ENCODE measurements at regions not wholly inside any gene's neighbourhood (a gene's known extent, or its start where the extent isn't known, plus 50 kb on each side); places are given as distances from the start of the nearest gene placed in this dataset.

DNA sequence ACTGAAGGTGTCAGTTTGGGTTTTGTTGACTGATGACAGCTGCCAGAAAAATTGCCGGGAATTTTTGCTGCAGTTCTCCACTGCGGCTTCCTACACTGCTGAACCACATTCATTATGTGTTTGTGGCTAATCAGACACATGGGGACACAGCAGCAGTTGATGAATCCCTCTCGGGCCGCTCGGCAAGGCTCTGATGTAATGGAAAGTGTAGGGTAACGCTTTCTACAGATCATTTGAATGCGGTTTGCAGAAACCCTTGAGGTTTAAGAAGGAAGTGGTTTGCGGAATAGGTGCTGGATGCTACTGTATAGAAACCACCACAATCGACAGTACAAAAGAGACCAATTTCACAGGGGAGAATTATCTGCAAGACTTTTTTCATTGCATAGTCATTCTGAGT lies 138.7 kb upstream of the SASH1 start:
- peaks cover 17 to 47% (median 24%) of the 10 kb centered on the region in 10 experiments for H3K4me1 ChIP-seq
- H3K9ac ChIP-seq, result no peak overlapping the region
- no peaks in the 10 kb centered on the region for H3K9me3 ChIP-seq (replicated peaks in 1 of 11)
- H4K20me1 ChIP-seq, result peaks cover 0 to 68% (median 24%) of the 10 kb centered on the region in 11 experiments; a peak in 14 of 22 replicates
- no peak overlapping the region for H3K4me3 ChIP-seq
- no peaks in the 10 kb centered on the region for H3K36me3 ChIP-seq
- H3K27ac ChIP-seq, result no peak overlapping the region
- peak overlapping the region; percentile 33 to 80 (median 64) for H3K4me2 ChIP-seq
- peaks cover 88 to 100% (median 93%) of the 10 kb centered on the region in 11 experiments for H3K27me3 ChIP-seq
- peak in 3 of 11 experiments; percentile 28 to 74 (median 60); a peak in 4 of 22 replicates for TF ChIP-seq Cebpa-rat (IDR thresholded peaks at IDR 0.05)

DNA sequence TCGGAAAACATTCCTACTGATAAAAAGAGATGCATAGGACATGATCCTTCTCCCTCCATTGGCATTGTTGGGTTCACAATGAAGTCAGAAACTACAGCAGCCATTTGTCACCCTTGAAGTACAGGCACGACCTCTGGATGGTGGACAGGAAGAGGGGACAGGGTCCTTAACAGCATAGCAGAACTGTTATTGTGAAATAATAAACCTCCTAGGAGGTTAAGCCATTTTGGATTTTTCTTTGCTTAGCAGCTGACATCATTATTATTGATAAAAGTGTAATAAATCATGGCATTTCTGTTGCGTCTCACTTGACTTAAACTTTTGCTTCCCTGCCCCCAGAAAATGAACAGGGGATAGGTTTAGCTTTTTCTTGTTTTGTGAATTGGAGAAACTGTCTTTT lies 134.3 kb upstream of the SASH1 start:
- no peaks in the 10 kb centered on the region for H3K9me3 ChIP-seq (replicated peaks in 1 of 11)
- H3K4me3 ChIP-seq, result no peak overlapping the region
- H3K36me3 ChIP-seq, result no peaks in the 10 kb centered on the region
- peaks cover 0 to 58% (median 15%) of the 10 kb centered on the region in 11 experiments; a peak in 13 of 22 replicates for H4K20me1 ChIP-seq
- H3K4me2 ChIP-seq, result no peak overlapping the region
- no peak overlapping the region for H3K9ac ChIP-seq
- peaks cover 14 to 32% (median 21%) of the 10 kb centered on the region in 10 experiments for H3K4me1 ChIP-seq
- TF ChIP-seq Cebpa-rat (IDR thresholded peaks at IDR 0.05), result peak in 1 of 11 experiments; percentile 27; a peak in 1 of 22 replicates
- peaks cover 83 to 100% (median 94%) of the 10 kb centered on the region in 11 experiments for H3K27me3 ChIP-seq
- H3K27ac ChIP-seq, result no peak overlapping the region

DNA sequence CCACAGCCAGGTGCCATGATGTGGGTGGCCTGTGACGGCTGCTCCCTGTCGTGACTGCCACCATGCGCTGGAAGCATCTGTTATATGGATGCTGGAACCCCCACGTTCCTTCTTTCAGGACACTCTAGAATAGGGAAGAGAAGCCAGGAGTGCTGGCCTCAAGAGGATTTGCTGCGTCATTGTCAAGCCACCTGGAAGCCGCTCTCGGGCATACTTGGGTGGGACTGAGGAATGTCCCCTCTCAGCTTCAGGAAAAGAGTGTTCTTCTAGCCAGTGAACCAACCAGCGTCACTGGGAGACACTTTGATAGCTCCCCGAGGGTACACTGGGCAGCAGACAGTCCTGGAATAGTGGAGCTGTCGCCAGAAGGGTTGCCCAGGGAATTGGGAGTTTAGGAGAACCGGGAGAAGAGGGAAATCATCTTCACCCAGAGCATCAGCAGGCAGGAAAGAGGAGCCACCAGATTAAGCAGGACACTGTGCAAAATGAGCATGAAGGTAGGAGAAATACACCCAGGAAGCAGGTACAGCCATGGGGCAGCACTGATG lies 130.8 kb upstream of the SASH1 start:
- no peaks in the 10 kb centered on the region for H3K9me3 ChIP-seq (replicated peaks in 1 of 11)
- H3K4me3 ChIP-seq, result no peak overlapping the region
- peaks cover 56 to 99% (median 81%) of the 10 kb centered on the region in 11 experiments for H3K27me3 ChIP-seq
- peaks cover 0 to 26% (median 0%) of the 10 kb centered on the region in 11 experiments; a peak in 10 of 22 replicates for H4K20me1 ChIP-seq
- H3K9ac ChIP-seq, result no peak overlapping the region
- H3K27ac ChIP-seq, result no peak overlapping the region
- H3K36me3 ChIP-seq, result no peaks in the 10 kb centered on the region
- peaks cover 0 to 14% (median 3%) of the 10 kb centered on the region in 10 experiments; a peak in 4 of 20 replicates for H3K4me1 ChIP-seq
- no peak for TF ChIP-seq Cebpa-rat (IDR thresholded peaks at IDR 0.05)
- H3K4me2 ChIP-seq, result peak overlapping the region in 6 of 11 experiments; percentile 5 to 23 (median 14); a peak in 6 of 22 replicates

DNA sequence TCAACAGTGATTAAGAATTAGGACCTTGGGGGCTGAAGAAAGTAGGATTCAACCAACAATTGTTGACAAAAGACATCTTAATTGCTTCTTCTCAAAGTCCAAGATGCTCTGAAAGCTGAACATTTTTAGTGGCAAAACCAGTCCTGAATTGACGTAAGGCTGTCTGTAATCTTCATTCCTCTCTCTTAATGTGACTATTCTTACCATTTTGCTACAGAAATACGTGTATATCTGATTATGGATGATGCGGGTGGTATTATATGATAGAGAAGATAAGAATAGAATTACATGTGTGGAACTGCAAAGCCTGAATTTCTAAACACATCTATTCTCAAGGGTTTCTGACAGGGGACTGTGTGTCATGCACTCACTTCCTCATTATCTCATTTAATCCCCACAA lies 130.3 kb upstream of the SASH1 start:
- Histone ChIP-seq H3K4me2 (peak overlapping the region in 7 of 11 experiments; percentile 5 to 27 (median 15); a peak in 7 of 22 replicates), H3K4me3 (no peak overlapping the region)
- TF ChIP-seq Cebpa-rat (IDR thresholded peaks at IDR 0.05), result no peak

DNA sequence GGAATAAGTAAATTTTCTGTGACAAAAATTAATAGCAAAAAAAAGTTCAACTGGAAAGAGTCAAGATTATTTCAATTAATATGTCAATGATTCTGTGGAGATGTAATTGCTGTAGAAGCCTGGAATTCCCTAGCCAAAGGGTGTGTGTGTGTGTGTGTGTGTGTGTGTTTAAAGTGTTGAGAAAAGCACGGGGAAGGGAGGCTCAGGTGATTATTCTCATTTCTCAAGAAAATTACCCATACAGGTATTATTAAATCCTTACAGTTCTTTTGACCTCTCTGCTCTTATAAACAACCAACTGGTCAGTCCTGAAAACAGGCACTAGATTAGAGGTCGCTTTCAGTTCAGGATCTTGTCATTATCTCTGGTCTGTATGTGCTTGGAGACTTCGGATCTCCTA lies 129.3 kb upstream of the SASH1 start:
- Histone ChIP-seq H3K36me3 (no peaks in the 10 kb centered on the region), H3K4me3 (no peak overlapping the region), H3K27ac (no peak overlapping the region), H3K27me3 (peaks cover 41 to 98% (median 66%) of the 10 kb centered on the region in 11 experiments), H3K9ac (no peak overlapping the region), H3K9me3 (replicated peaks in 1 of 11) (no peaks in the 10 kb centered on the region), H4K20me1 (peaks cover 0 to 15% (median 0%) of the 10 kb centered on the region in 11 experiments; a peak in 8 of 22 replicates), H3K4me2 (no peak overlapping the region), H3K4me1 (peaks cover 2 to 25% (median 12%) of the 10 kb centered on the region in 10 experiments; a peak in 17 of 20 replicates)
- TF ChIP-seq Cebpa-rat (IDR thresholded peaks at IDR 0.05), result no peak

More for the DNA sequence above, 130.3 kb upstream of the SASH1 start:
- Histone ChIP-seq H3K4me1 (peaks cover 0 to 15% (median 3%) of the 10 kb centered on the region in 10 experiments; a peak in 7 of 20 replicates), H3K36me3 (no peaks in the 10 kb centered on the region), H3K9me3 (replicated peaks in 1 of 11) (no peaks in the 10 kb centered on the region), H4K20me1 (peaks cover 0 to 21% (median 0%) of the 10 kb centered on the region in 11 experiments; a peak in 8 of 22 replicates), H3K27ac (no peak overlapping the region), H3K27me3 (peaks cover 51 to 99% (median 76%) of the 10 kb centered on the region in 11 experiments), H3K9ac (no peak overlapping the region)

DNA sequence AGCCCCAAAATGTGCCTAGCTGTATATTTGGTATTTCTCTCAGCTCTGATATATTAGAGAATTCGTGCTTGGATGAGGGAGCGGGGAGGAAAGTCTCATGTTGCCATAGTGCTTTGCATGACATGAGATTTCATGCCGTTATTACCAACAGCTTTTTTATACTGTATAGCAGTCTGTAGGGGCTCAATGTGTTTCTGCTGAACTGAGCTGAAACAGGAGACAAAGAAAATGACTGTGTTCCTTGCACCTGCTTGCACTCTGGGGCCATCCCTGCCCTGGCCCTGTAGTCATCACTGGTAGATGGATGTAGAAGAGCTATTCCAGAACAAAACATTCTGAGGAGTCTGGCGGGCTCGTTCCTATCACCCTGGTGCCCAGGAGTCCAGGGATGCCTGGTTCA lies 128.0 kb upstream of the SASH1 start:
- H3K27ac ChIP-seq, result no peak overlapping the region
- TF ChIP-seq Cebpa-rat (IDR thresholded peaks at IDR 0.05), result no peak
- peaks cover 7 to 36% (median 16%) of the 10 kb centered on the region in 10 experiments; a peak in 17 of 20 replicates for H3K4me1 ChIP-seq
- no peaks in the 10 kb centered on the region for H3K36me3 ChIP-seq
- peaks cover 29 to 98% (median 53%) of the 10 kb centered on the region in 11 experiments for H3K27me3 ChIP-seq
- no peak overlapping the region for H3K9ac ChIP-seq
- H4K20me1 ChIP-seq, result peaks cover 0 to 16% (median 0%) of the 10 kb centered on the region in 11 experiments; a peak in 7 of 22 replicates
- H3K4me2 ChIP-seq, result no peak overlapping the region
- H3K4me3 ChIP-seq, result no peak overlapping the region
- H3K9me3 ChIP-seq (replicated peaks in 1 of 11), result no peaks in the 10 kb centered on the region

DNA sequence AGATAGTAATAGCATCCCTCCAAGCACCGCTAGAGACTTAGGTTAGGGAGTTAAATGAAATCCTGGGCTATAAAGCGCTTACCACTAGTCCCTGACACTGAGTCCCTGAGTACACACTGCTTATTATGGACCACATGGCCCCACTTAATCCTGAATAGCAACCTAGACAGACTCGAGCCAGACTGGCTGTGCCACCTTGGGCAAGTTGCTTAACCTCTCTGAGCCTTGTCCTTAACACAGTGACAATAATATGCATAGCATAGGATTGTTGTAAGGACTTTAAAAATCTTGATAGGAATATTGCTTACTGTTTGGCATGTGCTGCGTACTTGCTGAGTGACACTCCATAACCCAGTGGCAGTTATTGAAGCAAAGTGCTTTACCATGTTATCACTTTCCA lies 125.6 kb upstream of the SASH1 start:
- TF ChIP-seq Cebpa-rat (IDR thresholded peaks at IDR 0.05), result no peak
- H3K9ac ChIP-seq, result no peak overlapping the region
- no peak overlapping the region for H3K27ac ChIP-seq
- peak overlapping the region in 1 of 11 experiments; percentile 72; a peak in 1 of 22 replicates for H3K4me2 ChIP-seq
- peaks cover 7 to 35% (median 16%) of the 10 kb centered on the region in 10 experiments; a peak in 17 of 20 replicates for H3K4me1 ChIP-seq
- peaks cover 0 to 7% (median 0%) of the 10 kb centered on the region in 11 experiments; a peak in 7 of 22 replicates for H4K20me1 ChIP-seq
- peaks cover 12 to 96% (median 29%) of the 10 kb centered on the region in 11 experiments; a peak in 21 of 22 replicates for H3K27me3 ChIP-seq
- H3K9me3 ChIP-seq (replicated peaks in 1 of 11), result no peaks in the 10 kb centered on the region
- H3K36me3 ChIP-seq, result no peaks in the 10 kb centered on the region
- no peak overlapping the region for H3K4me3 ChIP-seq

DNA sequence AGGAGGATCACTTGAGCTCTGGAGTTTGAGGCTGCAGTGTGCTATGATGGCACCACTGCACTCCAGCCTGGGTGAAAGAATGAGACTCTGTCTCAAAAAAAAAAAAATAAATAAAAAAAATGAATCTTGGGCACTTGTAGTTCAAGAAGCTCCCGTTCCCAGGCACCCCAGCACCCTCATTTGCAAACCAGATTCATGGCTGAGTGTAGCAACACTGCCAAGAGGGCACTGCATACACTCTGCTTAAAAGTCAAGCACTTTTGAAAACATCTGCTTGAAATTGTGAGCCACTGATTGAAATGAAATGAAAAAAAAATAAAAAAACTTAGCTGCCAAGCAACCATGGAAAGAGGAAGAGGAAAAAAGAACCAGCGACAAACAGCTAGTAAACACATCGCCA lies 124.7 kb upstream of the SASH1 start:
- no peaks in the 10 kb centered on the region for H3K36me3 ChIP-seq
- H3K27ac ChIP-seq, result peak overlapping the region in 3 of 11 experiments; percentile 3 to 23 (median 16); a peak in 2 of 22 replicates
- H3K9me3 ChIP-seq (replicated peaks in 1 of 11), result no peaks in the 10 kb centered on the region
- no peak overlapping the region for H3K9ac ChIP-seq
- H3K4me3 ChIP-seq, result no peak overlapping the region
- H3K27me3 ChIP-seq, result peaks cover 11 to 96% (median 21%) of the 10 kb centered on the region in 11 experiments; a peak in 17 of 22 replicates
- H3K4me1 ChIP-seq, result peaks cover 7 to 26% (median 14%) of the 10 kb centered on the region in 10 experiments; a peak in 17 of 20 replicates
- H4K20me1 ChIP-seq, result peaks cover 0 to 4% (median 0%) of the 10 kb centered on the region in 11 experiments; a peak in 5 of 22 replicates
- H3K4me2 ChIP-seq, result peak overlapping the region; percentile 5 to 72 (median 43); a peak in 17 of 22 replicates
- no peak for TF ChIP-seq Cebpa-rat (IDR thresholded peaks at IDR 0.05)

Data from BLaER1 treated with 17β-estradiol and CSF1 and Interleukin-3, amounts not matched to agents 10 nM and 100 nM (cell line).